KMS-11 (cell line): ENCODE measurements at regions not wholly inside any gene's neighbourhood (a gene's known extent, or its start where the extent isn't known, plus 50 kb on each side); places are given as distances from the start of the nearest gene placed in this dataset.

Source experiments
- H2AFZ ChIP-seq: fragments of 200-600 bp; sonication (generic); 2 replicates; pipeline ENCODE4 v1.6.1; 2016; ENCODE audit warnings: antibody characterized with exemption, mixed run types, low read depth
- H3K27ac ChIP-seq: fragments of 200-600 bp; sonication (generic); 2 replicates; pipeline ENCODE4 v1.6.1; 2016; ENCODE audit warnings: mild to moderate bottlenecking, mixed run types
- H3K27me3 ChIP-seq: fragments of 200-600 bp; sonication (generic); 2 replicates; pipeline ENCODE4 v1.6.1; 2017; ENCODE audit warnings: mild to moderate bottlenecking, low read depth, mixed run types, moderate library complexity; ENCODE audit not compliant: insufficient read depth
- H3K36me3 ChIP-seq: fragments of 200-600 bp; sonication (generic); 2 replicates; pipeline ENCODE4 v1.6.1; 2017; ENCODE audit warnings: mild to moderate bottlenecking, mixed run types; ENCODE audit not compliant: insufficient read depth
- H3K4me1 ChIP-seq: fragments of 200-600 bp; sonication (generic); 2 replicates; pipeline ENCODE4 v1.6.1; 2016; ENCODE audit warnings: mild to moderate bottlenecking, low read depth, mixed run types; ENCODE audit not compliant: poor library complexity, severe bottlenecking
- H3K4me2 ChIP-seq: fragments of 200-600 bp; sonication (generic); 2 replicates; pipeline ENCODE4 v1.7.0; 2016; ENCODE audit warnings: mild to moderate bottlenecking, mixed run types
- H3K4me3 ChIP-seq: fragments of 200-600 bp; sonication (generic); IDR thresholded peaks from 2 replicates; pipeline ENCODE4 v1.6.1; 2017; ENCODE audit warnings: low read depth, low read length, mixed read lengths; ENCODE audit not compliant: insufficient read depth
- H3K79me2 ChIP-seq: fragments of 200-600 bp; sonication (generic); 2 replicates; pipeline ENCODE4 v1.6.1; 2016; ENCODE audit warnings: low read depth, mixed run types; ENCODE audit not compliant: insufficient read depth
- H3K9ac ChIP-seq: fragments of 200-600 bp; sonication (generic); 2 replicates; pipeline ENCODE4 v1.6.1; 2016; ENCODE audit warnings: mild to moderate bottlenecking, mixed run types
- H4K20me1 ChIP-seq: fragments of 200-600 bp; sonication (generic); 2 replicates; pipeline ENCODE4 v1.6.1; 2016; ENCODE audit warnings: mild to moderate bottlenecking, mixed run types; ENCODE audit not compliant: insufficient read depth
- CTCF ChIP-seq: fragments of 200-600 bp; sonication (generic); conservative IDR thresholded peaks from 2 replicates; pipeline ENCODE4 v1.6.1; 2017; ENCODE audit warnings: low read depth, mild to moderate bottlenecking, antibody characterized with exemption, low read length, moderate library complexity, mixed read lengths

DNA sequence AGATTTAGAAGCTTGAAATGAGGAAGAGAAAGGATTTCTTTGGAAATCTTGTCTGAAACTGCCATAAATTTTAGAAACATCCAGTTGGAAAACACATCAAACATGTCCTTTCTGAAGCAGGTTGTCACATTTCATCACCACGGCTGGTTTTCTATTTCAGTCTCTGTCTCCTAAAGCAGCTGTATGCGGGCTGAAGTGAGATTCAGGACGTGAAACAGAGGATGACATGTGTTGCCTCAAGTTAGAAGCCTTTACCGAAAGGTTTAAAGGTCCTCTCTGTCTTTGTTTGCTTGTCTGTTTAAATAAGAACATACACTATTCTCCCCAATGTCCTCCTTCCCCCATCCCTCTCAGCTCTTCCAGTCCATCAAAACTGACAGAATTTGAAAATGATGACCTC is 141.9 kb downstream of the SQOR start:
- Histone ChIP-seq H3K9ac (no peak overlapping the region), H3K4me3 (no peak overlapping the region), H3K79me2 (no peaks in the 10 kb centered on the region), H3K27ac (no peak overlapping the region), H3K27me3 (no peaks in the 10 kb centered on the region), H3K4me1 (no peaks in the 10 kb centered on the region), H3K4me2 (no peak overlapping the region), H3K36me3 (no peaks in the 10 kb centered on the region), H2AFZ (no peak overlapping the region), H4K20me1 (no peaks in the 10 kb centered on the region)
- TF ChIP-seq CTCF, result no peak

DNA sequence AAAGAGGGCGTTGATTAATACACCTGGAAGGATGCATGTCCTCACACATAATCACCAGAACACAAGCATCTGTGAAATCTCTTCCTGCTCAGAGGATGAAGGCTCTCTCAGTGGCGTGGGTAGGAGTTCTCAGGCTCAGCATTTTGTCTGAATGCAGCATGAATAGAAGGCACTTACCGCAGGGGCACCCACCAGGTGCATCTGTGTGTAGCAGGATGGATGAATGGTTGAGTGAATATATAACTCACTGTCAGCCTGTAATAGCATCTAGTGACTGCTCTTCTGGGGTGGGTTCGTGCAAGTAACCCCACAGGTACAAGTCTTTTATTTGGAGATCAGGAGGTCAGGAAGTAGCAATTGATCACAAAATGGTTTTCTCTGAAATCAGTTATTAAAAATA is 143.0 kb downstream of the SQOR start:
- H4K20me1 ChIP-seq, result no peaks in the 10 kb centered on the region
- no peaks in the 10 kb centered on the region for H3K4me1 ChIP-seq
- H3K4me2 ChIP-seq, result no peak overlapping the region
- H3K4me3 ChIP-seq, result no peak overlapping the region
- H3K27ac ChIP-seq, result no peak overlapping the region
- no peaks in the 10 kb centered on the region for H3K36me3 ChIP-seq
- no peaks in the 10 kb centered on the region for H3K27me3 ChIP-seq
- H3K9ac ChIP-seq, result no peak overlapping the region
- no peaks in the 10 kb centered on the region for H3K79me2 ChIP-seq
- no peak overlapping the region for H2AFZ ChIP-seq
- TF ChIP-seq CTCF, result no peak

- Histone ChIP-seq H3K36me3 (no peaks in the 10 kb centered on the region), H3K27ac (no peak overlapping the region), H3K4me2 (no peak overlapping the region), H4K20me1 (no peaks in the 10 kb centered on the region), H3K9ac (no peak overlapping the region), H3K4me1 (no peaks in the 10 kb centered on the region), H3K27me3 (no peaks in the 10 kb centered on the region), H3K4me3 (no peak overlapping the region), H3K79me2 (no peaks in the 10 kb centered on the region), H2AFZ (no peak overlapping the region)
- TF ChIP-seq CTCF, result no peak
Observed at GRCh38 chr15:45780352-45780751, 145.5 kb downstream of the SQOR start.

DNA sequence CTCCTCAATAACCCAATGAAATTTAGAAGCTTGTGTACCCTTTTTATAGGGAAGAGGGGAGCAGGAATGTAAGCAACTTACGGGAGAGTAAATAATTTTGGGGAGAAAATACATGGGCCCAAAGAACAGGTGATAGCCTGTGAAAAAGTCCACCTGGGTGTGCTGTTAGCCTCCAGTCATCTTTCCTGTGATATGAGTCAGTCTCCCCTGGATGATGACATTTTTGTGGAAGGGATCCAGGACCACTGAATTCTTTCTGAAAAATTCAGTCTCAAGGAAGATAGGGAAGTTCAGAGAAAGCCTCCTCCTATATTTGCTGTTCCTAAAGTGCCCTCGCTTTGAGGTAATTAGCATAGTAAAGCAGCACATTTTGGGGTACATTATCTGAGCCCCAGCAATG is 149.8 kb downstream of the SQOR start:
- no peak overlapping the region for H3K4me3 ChIP-seq
- H3K79me2 ChIP-seq, result no peaks in the 10 kb centered on the region
- no peak overlapping the region for H3K9ac ChIP-seq
- no peaks in the 10 kb centered on the region for H3K4me1 ChIP-seq
- H3K36me3 ChIP-seq, result no peaks in the 10 kb centered on the region
- no peak for TF ChIP-seq CTCF
- H3K27ac ChIP-seq, result no peak overlapping the region
- H4K20me1 ChIP-seq, result no peaks in the 10 kb centered on the region
- no peak overlapping the region for H2AFZ ChIP-seq
- H3K4me2 ChIP-seq, result no peak overlapping the region
- no peaks in the 10 kb centered on the region for H3K27me3 ChIP-seq

DNA sequence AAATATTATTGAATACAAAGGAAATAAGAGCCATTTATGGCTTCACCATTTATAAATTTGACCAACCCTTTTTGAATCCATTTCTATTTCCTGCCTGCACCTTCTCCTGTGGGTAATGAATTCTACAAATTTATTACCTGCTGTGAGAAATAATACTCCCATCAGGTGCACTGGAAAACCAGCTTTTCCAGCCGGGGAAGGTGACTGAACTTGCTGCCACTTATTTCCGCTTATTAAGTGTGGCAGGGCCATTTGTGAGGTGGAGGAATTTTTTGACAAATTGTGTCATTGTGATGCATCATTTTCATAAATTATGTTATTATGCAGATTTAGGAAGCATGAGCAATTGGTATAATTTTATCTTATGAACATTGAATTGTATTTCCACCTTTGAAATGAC is 151.1 kb downstream of the SQOR start:
- Histone ChIP-seq H3K4me1 (no peaks in the 10 kb centered on the region), H4K20me1 (no peaks in the 10 kb centered on the region), H3K4me2 (no peak overlapping the region), H3K9ac (no peak overlapping the region), H3K36me3 (no peaks in the 10 kb centered on the region), H3K4me3 (no peak overlapping the region), H3K27ac (no peak overlapping the region), H3K79me2 (no peaks in the 10 kb centered on the region), H2AFZ (no peak overlapping the region), H3K27me3 (no peaks in the 10 kb centered on the region)
- TF ChIP-seq CTCF, result no peak
